HEK293 (cell line): ENCODE measurements at regions not wholly inside any gene's neighbourhood (a gene's known extent, or its start where the extent isn't known, plus 50 kb on each side); places are given as distances from the start of the nearest gene placed in this dataset.

ENCODE experiments used
- CTCF ChIP-seq: fragments of 450-650 bp; formaldehyde crosslinking; IDR thresholded peaks from 2 replicates; pipeline ENCODE4 v1.5.1; 2016; ENCODE audit warnings: missing biosample characterization, missing genetic modification characterization
- ZNF280C ChIP-seq: fragments of 450-650 bp; formaldehyde crosslinking; IDR thresholded peaks from 2 replicates; pipeline ENCODE4 v1.5.1; 2016; ENCODE audit warnings: missing biosample characterization, missing genetic modification characterization
- ZNF704 ChIP-seq: fragments of 450-650 bp; formaldehyde crosslinking; IDR thresholded peaks from 2 replicates; pipeline ENCODE4 v1.5.1; 2016; ENCODE audit warnings: missing biosample characterization, missing genetic modification characterization

- TF ChIP-seq CTCF (tag by site-specific recombination): no peak
- no peak for TF ChIP-seq ZNF280C (tag by site-specific recombination)
- TF ChIP-seq ZNF704: no peak
Observed at GRCh38 chrX:36897690-36898089, 110.5 kb upstream of the FAM47C start.
